Thyroid gland (tissue), 4 donors: ENCODE measurements at regions not wholly inside any gene's neighbourhood (a gene's known extent, or its start where the extent isn't known, plus 50 kb on each side); places are given as distances from the start of the nearest gene placed in this dataset.

Source experiments
- POLR2A ChIP-seq, 2 donors: fragments of 450-650 bp; IDR thresholded peaks; one replicate each; pipeline ENCODE4 v1.6.1; 2017; ENCODE audit warnings: antibody characterized with exemption in 2 of 2, mild to moderate bottlenecking in 2 of 2, moderate library complexity in 1 of 2
- TF ChIP-seq, protein P1 (sequence below), 6 experiments: fragments of 200-600 bp in 3 of 6; fragments of 450-650 bp in 3 of 6; sonication (generic) in 3 of 6; IDR thresholded peaks; one replicate each; pipeline ENCODE4 v1.5.1; 2016 to 2019; ENCODE audit warnings: antibody characterized with exemption in 6 of 6, mild to moderate bottlenecking in 2 of 6, inconsistent platforms in 1 of 6, moderate library complexity in 1 of 6

DNA sequence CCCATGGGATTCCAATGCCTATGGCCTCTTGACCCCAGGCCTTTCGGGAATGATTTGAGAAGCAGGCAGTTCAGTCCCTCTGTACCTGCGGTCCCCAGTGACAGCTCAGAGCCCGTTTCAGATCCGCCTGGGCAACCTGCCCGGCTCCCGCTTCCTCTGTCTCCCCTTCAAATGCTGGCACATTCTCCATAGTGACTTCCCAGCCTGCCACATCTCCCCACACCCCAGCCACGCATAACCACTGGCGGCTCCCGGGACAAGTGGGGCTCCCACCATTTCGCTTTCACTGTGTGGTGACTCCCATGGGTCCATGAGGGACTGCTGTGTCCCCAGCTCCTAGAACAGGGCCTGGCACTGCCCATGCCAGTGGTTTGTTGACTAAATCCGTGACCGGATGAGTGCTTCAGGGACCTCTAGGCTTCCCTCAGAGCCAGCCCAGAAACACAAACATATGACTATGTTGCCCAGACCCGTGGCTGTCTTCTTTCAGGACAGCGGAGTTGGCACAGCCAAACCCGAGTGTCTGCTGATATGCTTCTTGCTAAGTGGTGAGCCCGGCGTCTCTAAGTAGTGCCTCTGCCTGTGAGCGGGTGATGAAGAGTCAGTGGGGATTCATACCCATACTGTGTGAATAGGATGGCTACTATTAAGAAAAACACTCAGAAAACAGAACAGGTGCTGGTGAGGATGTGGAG, 91.2 kb downstream of the GLI2 start:
- TF ChIP-seq, protein P1, sequence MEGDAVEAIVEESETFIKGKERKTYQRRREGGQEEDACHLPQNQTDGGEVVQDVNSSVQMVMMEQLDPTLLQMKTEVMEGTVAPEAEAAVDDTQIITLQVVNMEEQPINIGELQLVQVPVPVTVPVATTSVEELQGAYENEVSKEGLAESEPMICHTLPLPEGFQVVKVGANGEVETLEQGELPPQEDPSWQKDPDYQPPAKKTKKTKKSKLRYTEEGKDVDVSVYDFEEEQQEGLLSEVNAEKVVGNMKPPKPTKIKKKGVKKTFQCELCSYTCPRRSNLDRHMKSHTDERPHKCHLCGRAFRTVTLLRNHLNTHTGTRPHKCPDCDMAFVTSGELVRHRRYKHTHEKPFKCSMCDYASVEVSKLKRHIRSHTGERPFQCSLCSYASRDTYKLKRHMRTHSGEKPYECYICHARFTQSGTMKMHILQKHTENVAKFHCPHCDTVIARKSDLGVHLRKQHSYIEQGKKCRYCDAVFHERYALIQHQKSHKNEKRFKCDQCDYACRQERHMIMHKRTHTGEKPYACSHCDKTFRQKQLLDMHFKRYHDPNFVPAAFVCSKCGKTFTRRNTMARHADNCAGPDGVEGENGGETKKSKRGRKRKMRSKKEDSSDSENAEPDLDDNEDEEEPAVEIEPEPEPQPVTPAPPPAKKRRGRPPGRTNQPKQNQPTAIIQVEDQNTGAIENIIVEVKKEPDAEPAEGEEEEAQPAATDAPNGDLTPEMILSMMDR (IDR thresholded peaks at IDR 0.05), result no peak
- no peak for TF ChIP-seq POLR2A (IDR thresholded peaks at IDR 0.05)
